Pancreas (tissue), 10 donors: ENCODE measurements at regions not wholly inside any gene's neighbourhood (a gene's known extent, or its start where the extent isn't known, plus 50 kb on each side); places are given as distances from the start of the nearest gene placed in this dataset.

Experiments
- ATAC-seq, 4 donors: fragments of 200-7000 bp; cut with Tn5 transposase; one replicate each; pipeline versions ENCODE4 v1.8.0 to v1.9.1; 2020; ENCODE audit warnings: mild to moderate bottlenecking in 4 of 4, moderate library complexity in 4 of 4
- DNase-seq, 6 donors: peaks; one replicate each; pipeline ENCODE4 v3.0.0-alpha.2; 2020
- FAIRE-seq: peaks from 2 replicates; lab custom pipeline; 2012; peaks lifted over from hg19 to GRCh38; lab: Jason Lieb, UNC
- H3K27ac ChIP-seq, 4 donors: fragments of 200-600 bp; sonication (generic); 1 replicate in 3 of 4; 2 replicates in 1 of 4; pipeline versions ENCODE4 v1.5.0 to v1.8.0; 2020
- H3K27me3 ChIP-seq, 4 donors: fragments of 200-600 bp; one replicate each; pipeline ENCODE4 v1.8.0; 2021
- H3K36me3 ChIP-seq, 3 donors: fragments of 200-600 bp; sonication (generic) in 1 of 3; one replicate each; pipeline versions ENCODE4 v1.5.0 to v1.8.0; 2020 to 2021
- H3K4me1 ChIP-seq, 3 donors: fragments of 200-600 bp; one replicate each; pipeline ENCODE4 v1.8.0; 2021
- H3K4me3 ChIP-seq, 4 donors: fragments of 200-600 bp; sonication (generic) in 2 of 4; one replicate each; pipeline versions ENCODE4 v1.5.0 to v1.8.0; 2020 to 2021
- H3K9me3 ChIP-seq, 4 donors: fragments of 200-600 bp; one replicate each; pipeline ENCODE4 v1.8.0; 2021
- WGBS, 2 donors: extraction: QIAGEN DNeasy Blood & Tissue Kit; methylation state at CpG; one replicate each; pipeline ENCODE4 v1.1.7; 2013; 5-methylcytosine and 5-hydroxymethylcytosine counted together
- intact Hi-C, 3 donors: fragments of 100-400 bp; cut with DNase I; formaldehyde crosslinking; loops; one replicate each; pipeline versions ENCODE4 v1.11.1 to v1.14.2; 2022
- TF ChIP-seq, protein P1 (sequence below), 4 donors: fragments of 200-600 bp; sonication (generic) in 3 of 4; IDR thresholded peaks; one replicate each; pipeline versions ENCODE4 v1.5.0 to v1.8.0; 2021; ENCODE audit warnings: antibody characterized with exemption in 4 of 4
- donor health status: healthy with polysubstance abuse.
- donor health status: DM: no; HTN: no; CAD: no; lungs with moderate emphysema.
- donor health status: DM: no; HTN: no; CAD: no.
- donor health status: control.
- donor health status: control.
- donor health status: Bipolar disorder and iron deficiency.
- donor health status: DM: yes; HTN: yes; CAD: no.
- donor health status: DM: no; HTN: no; CAD: no.
- donor health status: DM: no; HTN: no; CAD: no.
- donor health status: DM: yes; HTN: yes; CAD: no.

- TF ChIP-seq, protein P1, sequence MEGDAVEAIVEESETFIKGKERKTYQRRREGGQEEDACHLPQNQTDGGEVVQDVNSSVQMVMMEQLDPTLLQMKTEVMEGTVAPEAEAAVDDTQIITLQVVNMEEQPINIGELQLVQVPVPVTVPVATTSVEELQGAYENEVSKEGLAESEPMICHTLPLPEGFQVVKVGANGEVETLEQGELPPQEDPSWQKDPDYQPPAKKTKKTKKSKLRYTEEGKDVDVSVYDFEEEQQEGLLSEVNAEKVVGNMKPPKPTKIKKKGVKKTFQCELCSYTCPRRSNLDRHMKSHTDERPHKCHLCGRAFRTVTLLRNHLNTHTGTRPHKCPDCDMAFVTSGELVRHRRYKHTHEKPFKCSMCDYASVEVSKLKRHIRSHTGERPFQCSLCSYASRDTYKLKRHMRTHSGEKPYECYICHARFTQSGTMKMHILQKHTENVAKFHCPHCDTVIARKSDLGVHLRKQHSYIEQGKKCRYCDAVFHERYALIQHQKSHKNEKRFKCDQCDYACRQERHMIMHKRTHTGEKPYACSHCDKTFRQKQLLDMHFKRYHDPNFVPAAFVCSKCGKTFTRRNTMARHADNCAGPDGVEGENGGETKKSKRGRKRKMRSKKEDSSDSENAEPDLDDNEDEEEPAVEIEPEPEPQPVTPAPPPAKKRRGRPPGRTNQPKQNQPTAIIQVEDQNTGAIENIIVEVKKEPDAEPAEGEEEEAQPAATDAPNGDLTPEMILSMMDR (IDR thresholded peaks at IDR 0.05) = no peak
- Histone ChIP-seq H3K27me3 (no peaks in the 10 kb centered on the region), H3K27ac (no peak overlapping the region), H3K4me1 (no peaks in the 10 kb centered on the region), H3K9me3 (no peaks in the 10 kb centered on the region), H3K36me3 (no peaks in the 10 kb centered on the region), H3K4me3 (no peak overlapping the region)
- intact Hi-C loops = no loop called here
- ATAC-seq (no peak), FAIRE-seq (no peak), DNase-seq (no peak)
- 46 to 48% methylated on average over 4 of the region's 4 CpGs for WGBS, 2 donors
Observed at GRCh38 chrX:125894947-125895346, 271.1 kb downstream of the DCAF12L2 start.

DNA sequence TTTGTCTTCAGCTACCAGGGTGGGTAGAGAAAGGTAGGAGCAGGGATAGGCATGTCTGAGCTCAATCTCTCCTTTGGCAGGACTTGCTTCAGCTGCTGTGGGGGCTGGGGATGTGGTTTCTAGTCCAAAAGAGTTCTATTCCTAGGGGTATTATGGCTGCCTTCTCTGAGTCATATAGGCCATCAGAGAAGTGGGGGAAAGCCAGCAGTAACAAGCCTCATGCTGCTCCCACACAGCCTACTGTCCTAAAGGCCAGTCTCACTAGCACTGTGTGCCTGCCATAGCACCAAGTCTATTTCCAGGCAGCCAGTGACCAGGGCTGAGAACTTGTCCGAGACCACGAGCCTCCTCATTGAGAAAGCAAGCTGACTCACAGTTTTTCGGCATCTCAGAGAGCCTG lies 270.6 kb downstream of the DCAF12L2 start:
- H3K4me1 ChIP-seq = no peaks in the 10 kb centered on the region
- DNase-seq (peak in 1 of 6 donors; percentile 13), FAIRE-seq (no peak), ATAC-seq (no peak)
- intact Hi-C loops = no loop called here
- no peak overlapping the region for H3K27ac ChIP-seq
- no peak overlapping the region for H3K4me3 ChIP-seq
- H3K9me3 ChIP-seq = no peaks in the 10 kb centered on the region
- no peaks in the 10 kb centered on the region for H3K36me3 ChIP-seq
- TF ChIP-seq, protein P1 (IDR thresholded peaks at IDR 0.05) = no peak
- 47 to 49% methylated on average over 3 of the region's 3 CpGs for WGBS, 2 donors
- H3K27me3 ChIP-seq = no peaks in the 10 kb centered on the region

DNA sequence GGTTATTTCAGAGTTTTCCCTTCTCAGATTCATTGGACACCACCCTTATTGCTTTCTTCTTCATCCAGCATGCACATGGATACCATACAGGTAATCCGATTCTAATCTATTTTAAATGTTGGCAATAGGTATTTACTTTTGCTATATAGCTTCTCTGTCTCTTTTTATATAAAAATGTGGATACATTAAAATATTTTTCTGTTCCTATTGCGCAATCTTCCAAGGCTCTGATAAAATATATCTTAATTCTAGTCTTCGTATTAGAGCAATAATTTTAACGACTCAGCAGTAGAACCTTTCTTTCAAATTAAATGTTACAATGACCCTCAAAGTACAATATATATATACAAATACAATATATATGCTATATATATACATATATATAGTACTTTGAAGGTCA lies 239.8 kb downstream of the DCAF12L2 start:
- intact Hi-C loops = no loop called here
- TF ChIP-seq, protein P1 (IDR thresholded peaks at IDR 0.05) = no peak
- Histone ChIP-seq H3K27me3 (no peaks in the 10 kb centered on the region), H3K4me3 (no peak overlapping the region), H3K36me3 (no peaks in the 10 kb centered on the region), H3K27ac (no peak overlapping the region), H3K9me3 (no peaks in the 10 kb centered on the region), H3K4me1 (no peaks in the 10 kb centered on the region)
- WGBS, 2 donors = 64 to 75% methylated on average over 4 of the region's 4 CpGs
- FAIRE-seq = no peak
- DNase-seq = no peak
- ATAC-seq = no peak

GRCh38 chrX:125940985-125941384 lies 225.1 kb downstream of the DCAF12L2 start:
- H3K4me3 ChIP-seq = no peak overlapping the region
- FAIRE-seq (no peak), DNase-seq (no peak), ATAC-seq (no peak)
- no peak overlapping the region for H3K27ac ChIP-seq
- 33 to 50% methylated on average over 1 of the region's 1 CpG for WGBS, 2 donors
- TF ChIP-seq, protein P1 (IDR thresholded peaks at IDR 0.05) = no peak
- H3K9me3 ChIP-seq = no peaks in the 10 kb centered on the region
- no peaks in the 10 kb centered on the region for H3K4me1 ChIP-seq
- intact Hi-C loops = no loop called here
- H3K27me3 ChIP-seq = no peaks in the 10 kb centered on the region
- H3K36me3 ChIP-seq = no peaks in the 10 kb centered on the region

DNA sequence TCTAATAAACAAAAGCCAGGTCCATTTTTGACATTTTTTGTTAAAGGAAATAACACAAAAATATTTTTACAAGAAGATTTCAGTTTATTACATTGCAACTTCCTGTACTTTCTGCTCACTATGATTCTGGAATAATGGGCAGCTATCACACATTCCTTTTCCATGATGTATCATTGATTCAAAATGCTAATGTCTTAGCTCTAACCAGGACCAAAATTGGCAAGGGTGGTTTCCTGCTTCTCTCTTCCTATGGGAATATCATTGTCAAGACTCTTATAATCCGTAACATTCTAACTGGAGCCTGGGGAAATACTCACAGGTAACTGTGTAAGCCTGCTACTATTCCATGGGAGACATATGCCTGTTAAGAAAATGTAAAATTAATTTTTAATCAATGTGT lies 218.6 kb downstream of the DCAF12L2 start:
- Histone ChIP-seq H3K36me3 (no peaks in the 10 kb centered on the region), H3K4me3 (no peak overlapping the region), H3K4me1 (no peaks in the 10 kb centered on the region), H3K9me3 (no peaks in the 10 kb centered on the region), H3K27me3 (no peaks in the 10 kb centered on the region), H3K27ac (no peak overlapping the region)
- DNase-seq (no peak), ATAC-seq (no peak), FAIRE-seq (no peak)
- intact Hi-C loops = no loop called here
- TF ChIP-seq, protein P1 (IDR thresholded peaks at IDR 0.05) = no peak
- 31% methylated on average over 1 of the region's 1 CpG for WGBS, 2 donors
